A549 (cell line): ENCODE measurements at regions not wholly inside any gene's neighbourhood (a gene's known extent, or its start where the extent isn't known, plus 50 kb on each side); places are given as distances from the start of the nearest gene placed in this dataset.

Source experiments
- CEBPB ChIP-seq, 2 experiments: fragments of >200 bp in 1 of 2; sonication (Bioruptor Twin) in 1 of 2; formaldehyde crosslinking in 1 of 2; IDR thresholded peaks; 2 replicates each; pipeline ENCODE4 v1.6.1; 2012 to 2016
- CHD4 ChIP-seq: fragments of 200-600 bp; sonication (generic); IDR thresholded peaks from 2 replicates; pipeline ENCODE4 v1.6.1; 2016; ENCODE audit warnings: antibody characterized with exemption, mild to moderate bottlenecking, borderline replicate concordance
- CTCF ChIP-seq: fragments of >200 bp; sonication (Bioruptor Twin); formaldehyde crosslinking; IDR thresholded peaks from 3 replicates; pipeline ENCODE4 v1.5.1; 2016
- EP300 ChIP-seq, 2 experiments: fragments of >200 bp; sonication (Bioruptor Twin); formaldehyde crosslinking; IDR thresholded peaks; 2 replicates in 1 of 2; 3 replicates in 1 of 2; pipeline ENCODE4 v1.6.1; 2016 to 2017
- JUN ChIP-seq, 2 experiments: fragments of >200 bp; sonication (Bioruptor Twin); formaldehyde crosslinking; IDR thresholded peaks; 2 replicates in 1 of 2; 3 replicates in 1 of 2; pipeline ENCODE4 v1.6.1; 2016 to 2017
- JUNB ChIP-seq: fragments of >200 bp; sonication (Bioruptor Twin); formaldehyde crosslinking; IDR thresholded peaks from 2 replicates; pipeline ENCODE4 v1.6.1; 2016
- MAFK ChIP-seq: fragments of 450-650 bp; IDR thresholded peaks from 2 replicates; pipeline ENCODE4 v1.6.1; 2014; ENCODE audit not compliant: partially characterized antibody
- MAX ChIP-seq: IDR thresholded peaks from 2 replicates; pipeline ENCODE4 v1.6.1; 2012
- POLR2A ChIP-seq: IDR thresholded peaks from 2 replicates; pipeline ENCODE4 v1.6.1; 2012; ENCODE audit warnings: mild to moderate bottlenecking, low read length
- RAD21 ChIP-seq, 2 experiments: fragments of >200 bp in 1 of 2; sonication (Bioruptor Twin) in 1 of 2; formaldehyde crosslinking in 1 of 2; IDR thresholded peaks in 1 of 2; conservative IDR thresholded peaks in 1 of 2; 2 replicates in 1 of 2; 3 replicates in 1 of 2; pipeline ENCODE4 v1.6.1; 2012 to 2018; ENCODE audit warnings: inconsistent platforms in 1 of 2
- RCOR1 ChIP-seq: fragments of 150-350 bp; IDR thresholded peaks from 2 replicates; pipeline ENCODE4 v1.6.1; 2014; ENCODE audit warnings: antibody characterized with exemption, low read length, low read depth
- SMC3 ChIP-seq: fragments of >200 bp; sonication (Bioruptor Twin); formaldehyde crosslinking; IDR thresholded peaks from 3 replicates; pipeline ENCODE4 v1.6.1; 2018; ENCODE audit warnings: inconsistent platforms
- SREBF2 ChIP-seq: fragments of 450-650 bp; IDR thresholded peaks from 2 replicates; pipeline ENCODE4 v1.6.1; 2014; ENCODE audit warnings: mild to moderate bottlenecking, moderate library complexity
- TP53 ChIP-seq: fragments of 250-450 bp; sonication (Bioruptor Pico); IDR thresholded peaks from 2 replicates; pipeline ENCODE4 v1.5.0; 2021; ENCODE audit warnings: mild to moderate bottlenecking, moderate library complexity

GRCh38 chr20:9940329-9940728 lies 94.5 kb upstream of the ANKEF1 start:
- TF ChIP-seq CTCF (no peak), JUNB (no peak), POLR2A (no peak), CHD4 (no peak), JUN (IDR thresholded peaks at IDR 0.05) (no peak), MAFK (no peak), RAD21 (conservative IDR thresholded peaks at IDR 0.05 in 1 of 2, IDR thresholded peaks at IDR 0.05 in 1 of 2) (no peak), SMC3 (no peak), EP300 (IDR thresholded peaks at IDR 0.05) (no peak), SREBF2 (no peak), RCOR1 (no peak), MAX (no peak), TP53 (CRISPR knock-in tag) (no peak), CEBPB (IDR thresholded peaks at IDR 0.05) (no peak)
